ENCODE measurements at regions not wholly inside any gene's neighbourhood (a gene's known extent, or its start where the extent isn't known, plus 50 kb on each side); places are given as distances from the start of the nearest gene placed in this dataset.
"Not testable (repeated sequence)": the region's sequence is repeated elsewhere in the genome, so short reads cannot be mapped to it uniquely, and the experiment has no call there.

DNA sequence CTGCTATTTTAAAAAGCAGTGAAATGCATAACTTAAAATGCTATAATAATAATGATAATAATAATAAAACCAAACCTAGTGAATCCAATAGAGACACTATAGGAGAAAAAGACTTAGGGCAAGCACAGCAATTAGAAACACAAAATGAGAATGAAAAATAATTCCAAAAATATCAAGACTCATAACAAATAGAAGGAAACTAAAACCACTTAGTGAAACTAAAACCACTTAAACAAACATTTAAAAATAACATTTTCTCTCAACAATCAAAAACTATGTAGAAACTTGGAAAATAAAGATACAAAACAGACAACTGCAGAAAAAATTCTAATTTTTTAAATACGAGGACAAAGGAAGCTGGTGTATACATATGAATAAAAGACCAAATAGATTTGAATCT is 655.2 kb upstream of the NRG3 start:
- intact Hi-C loops (cut with micrococcal nuclease; ENCODE audit: unreplicated experiment): no loop called here
- H3K36me3 ChIP-seq (ENCODE audit: insufficient read depth, low read length, poor library complexity, severe bottlenecking): no peaks in the 10 kb centered on the region
- ChIA-PET POLR2A (ENCODE audit: low non-redundant PET) (no interaction called here), CTCF (no interaction called here)
- no peaks in the 10 kb centered on the region for H3K4me1 ChIP-seq (ENCODE audit: insufficient read depth, low read length, poor library complexity, severe bottlenecking)
- H3K4me3 ChIP-seq (ENCODE audit: low read depth, low read length, poor library complexity, severe bottlenecking): no peak overlapping the region
- BruUV-seq (replicated peaks): no TSS peak
- no peaks in the 10 kb centered on the region for H3K9me3 ChIP-seq (ENCODE audit: low read depth, low read length, poor library complexity, severe bottlenecking)
- no peaks in the 10 kb centered on the region for H3K27me3 ChIP-seq (replicated peaks; ENCODE audit: insufficient read depth, low read depth, low read length, poor library complexity)
- DNase-seq (ENCODE audit: low spot score): no peak
- H3K27ac ChIP-seq (ENCODE audit: low read depth, low read length, poor library complexity, severe bottlenecking): no peak overlapping the region
- no peak for TF ChIP-seq EZH2 (IDR thresholded peaks at IDR 0.05; ENCODE audit: borderline replicate concordance, low read depth, low read length, poor library complexity, severe bottlenecking)
- TF ChIP-seq, protein P1, sequence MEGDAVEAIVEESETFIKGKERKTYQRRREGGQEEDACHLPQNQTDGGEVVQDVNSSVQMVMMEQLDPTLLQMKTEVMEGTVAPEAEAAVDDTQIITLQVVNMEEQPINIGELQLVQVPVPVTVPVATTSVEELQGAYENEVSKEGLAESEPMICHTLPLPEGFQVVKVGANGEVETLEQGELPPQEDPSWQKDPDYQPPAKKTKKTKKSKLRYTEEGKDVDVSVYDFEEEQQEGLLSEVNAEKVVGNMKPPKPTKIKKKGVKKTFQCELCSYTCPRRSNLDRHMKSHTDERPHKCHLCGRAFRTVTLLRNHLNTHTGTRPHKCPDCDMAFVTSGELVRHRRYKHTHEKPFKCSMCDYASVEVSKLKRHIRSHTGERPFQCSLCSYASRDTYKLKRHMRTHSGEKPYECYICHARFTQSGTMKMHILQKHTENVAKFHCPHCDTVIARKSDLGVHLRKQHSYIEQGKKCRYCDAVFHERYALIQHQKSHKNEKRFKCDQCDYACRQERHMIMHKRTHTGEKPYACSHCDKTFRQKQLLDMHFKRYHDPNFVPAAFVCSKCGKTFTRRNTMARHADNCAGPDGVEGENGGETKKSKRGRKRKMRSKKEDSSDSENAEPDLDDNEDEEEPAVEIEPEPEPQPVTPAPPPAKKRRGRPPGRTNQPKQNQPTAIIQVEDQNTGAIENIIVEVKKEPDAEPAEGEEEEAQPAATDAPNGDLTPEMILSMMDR (conservative IDR thresholded peaks at IDR 0.05; ENCODE audit: low read depth, low read length): no peak

GRCh38 chr10:81248886-81249285 is 626.1 kb upstream of the NRG3 start:
- BruUV-seq (replicated peaks): no TSS peak

DNA sequence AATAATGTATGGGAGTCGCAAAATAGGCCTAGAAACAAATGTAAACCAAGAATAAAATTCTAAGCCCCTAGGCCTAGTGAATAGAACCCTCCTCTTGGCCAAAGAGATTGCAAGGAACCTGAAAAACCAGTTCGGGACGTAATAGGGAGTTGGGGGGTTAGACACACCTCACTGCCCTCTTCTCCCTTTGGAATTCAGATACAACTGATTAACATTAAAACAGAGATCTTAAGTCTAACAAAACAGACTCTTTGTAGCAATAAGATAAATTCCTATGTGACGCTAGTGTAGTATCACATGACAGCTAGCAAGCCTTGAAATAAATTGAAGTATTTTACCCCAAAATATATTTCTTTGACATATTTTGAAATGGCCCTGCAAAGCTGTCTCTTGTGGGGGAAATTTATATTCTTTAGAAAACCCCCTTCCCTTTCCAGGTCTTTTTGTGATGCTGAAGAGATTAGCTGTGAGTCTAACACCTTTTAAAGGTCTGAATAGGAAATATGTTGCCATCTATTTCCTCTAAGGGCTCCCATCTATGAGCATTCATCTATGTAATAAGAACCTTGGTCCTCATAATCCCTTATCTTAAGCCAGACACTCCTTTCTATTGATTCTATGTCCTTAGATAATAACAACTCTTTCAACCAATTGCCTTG is 623.4 kb upstream of the NRG3 start:
- no peak overlapping the region for H3K27ac ChIP-seq (ENCODE audit: low read depth, low read length, poor library complexity, severe bottlenecking)
- intact Hi-C loops (cut with micrococcal nuclease; ENCODE audit: unreplicated experiment): no loop called here
- H3K4me1 ChIP-seq (ENCODE audit: insufficient read depth, low read length, poor library complexity, severe bottlenecking): no peaks in the 10 kb centered on the region
- no peak overlapping the region for H3K4me3 ChIP-seq (ENCODE audit: low read depth, low read length, poor library complexity, severe bottlenecking)
- no peaks in the 10 kb centered on the region for H3K36me3 ChIP-seq (ENCODE audit: insufficient read depth, low read length, poor library complexity, severe bottlenecking)
- no peak for DNase-seq (ENCODE audit: low spot score)
- CTCF ChIA-PET: no interaction called here
- no TSS peak for BruUV-seq (replicated peaks)
- POLR2A ChIA-PET (ENCODE audit: low non-redundant PET): no interaction called here
- H3K9me3 ChIP-seq (ENCODE audit: low read depth, low read length, poor library complexity, severe bottlenecking): no peaks in the 10 kb centered on the region
- H3K27me3 ChIP-seq (replicated peaks; ENCODE audit: insufficient read depth, low read depth, low read length, poor library complexity): no peaks in the 10 kb centered on the region
- TF ChIP-seq EZH2 (IDR thresholded peaks at IDR 0.05; ENCODE audit: borderline replicate concordance, low read depth, low read length, poor library complexity, severe bottlenecking): no peak
- TF ChIP-seq, protein P1 (conservative IDR thresholded peaks at IDR 0.05; ENCODE audit: low read depth, low read length): no peak

More at GRCh38 chr10:81248886-81249285, 626.1 kb upstream of the NRG3 start:
- no peak for TF ChIP-seq EZH2 (IDR thresholded peaks at IDR 0.05; ENCODE audit: borderline replicate concordance, low read depth, low read length, poor library complexity, severe bottlenecking)
- TF ChIP-seq, protein P1 (conservative IDR thresholded peaks at IDR 0.05; ENCODE audit: low read depth, low read length): no peak
- intact Hi-C loops (cut with micrococcal nuclease; ENCODE audit: unreplicated experiment): no loop called here
- Histone ChIP-seq H3K9me3 (ENCODE audit: low read depth, low read length, poor library complexity, severe bottlenecking) (no peaks in the 10 kb centered on the region), H3K4me3 (ENCODE audit: low read depth, low read length, poor library complexity, severe bottlenecking) (no peak overlapping the region), H3K36me3 (ENCODE audit: insufficient read depth, low read length, poor library complexity, severe bottlenecking) (no peaks in the 10 kb centered on the region), H3K27ac (ENCODE audit: low read depth, low read length, poor library complexity, severe bottlenecking) (no peak overlapping the region), H3K4me1 (ENCODE audit: insufficient read depth, low read length, poor library complexity, severe bottlenecking) (no peaks in the 10 kb centered on the region), H3K27me3 (replicated peaks; ENCODE audit: insufficient read depth, low read depth, low read length, poor library complexity) (no peaks in the 10 kb centered on the region)
- CTCF ChIA-PET: no interaction called here
- DNase-seq (ENCODE audit: low spot score): no peak
- POLR2A ChIA-PET (ENCODE audit: low non-redundant PET): no interaction called here

GRCh38 chr10:81264991-81265390 is 610.0 kb upstream of the NRG3 start:
- H3K4me3 ChIP-seq (ENCODE audit: low read depth, low read length, poor library complexity, severe bottlenecking); H3K27ac ChIP-seq (ENCODE audit: low read depth, low read length, poor library complexity, severe bottlenecking); H3K36me3 ChIP-seq (ENCODE audit: insufficient read depth, low read length, poor library complexity, severe bottlenecking); H3K4me1 ChIP-seq (ENCODE audit: insufficient read depth, low read length, poor library complexity, severe bottlenecking); POLR2A ChIA-PET (ENCODE audit: low non-redundant PET); H3K27me3 ChIP-seq (replicated peaks; ENCODE audit: insufficient read depth, low read depth, low read length, poor library complexity); BruUV-seq (replicated peaks); intact Hi-C loops (cut with micrococcal nuclease; ENCODE audit: unreplicated experiment); DNase-seq (ENCODE audit: low spot score); CTCF ChIA-PET: not testable (repeated sequence)
- peaks cover 11% of the 10 kb centered on the region for H3K9me3 ChIP-seq (ENCODE audit: low read depth, low read length, poor library complexity, severe bottlenecking)

Measured in A673 (cell line).